ENCODE measurements at regions not wholly inside any gene's neighbourhood (a gene's known extent, or its start where the extent isn't known, plus 50 kb on each side); places are given as distances from the start of the nearest gene placed in this dataset.
"Not testable (repeated sequence)": the region's sequence is repeated elsewhere in the genome, so short reads cannot be mapped to it uniquely, and the experiment has no call there.

DNA sequence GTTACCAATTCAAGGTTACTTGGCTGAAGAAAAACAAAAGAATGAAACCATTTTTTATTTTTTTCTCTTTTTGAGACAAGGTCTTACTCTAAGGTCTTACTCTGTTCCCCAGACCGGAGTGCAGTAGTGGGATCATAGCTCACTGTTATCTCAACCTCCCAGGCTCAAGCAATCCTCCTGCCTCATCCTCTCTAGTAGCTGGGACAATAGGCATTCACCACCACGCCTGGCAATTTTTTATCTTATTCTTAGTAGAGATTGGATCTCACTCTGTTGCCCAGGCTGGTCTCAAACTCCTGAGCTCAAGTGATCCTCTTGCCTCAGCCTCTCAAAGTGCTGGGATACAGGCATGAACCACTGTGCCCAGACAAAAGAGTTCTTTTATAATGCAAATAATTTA is 3732.0 kb upstream of the OR11H1 start:
- not testable (repeated sequence) for DNase-seq

- not testable (repeated sequence) for DNase-seq
Measured at GRCh38 chr22:11815481-11815880, 3712.5 kb upstream of the OR11H1 start.

GRCh38 chr22:11818845-11819244 is 3709.1 kb upstream of the OR11H1 start:
- DNase-seq, result not testable (repeated sequence)

DNA sequence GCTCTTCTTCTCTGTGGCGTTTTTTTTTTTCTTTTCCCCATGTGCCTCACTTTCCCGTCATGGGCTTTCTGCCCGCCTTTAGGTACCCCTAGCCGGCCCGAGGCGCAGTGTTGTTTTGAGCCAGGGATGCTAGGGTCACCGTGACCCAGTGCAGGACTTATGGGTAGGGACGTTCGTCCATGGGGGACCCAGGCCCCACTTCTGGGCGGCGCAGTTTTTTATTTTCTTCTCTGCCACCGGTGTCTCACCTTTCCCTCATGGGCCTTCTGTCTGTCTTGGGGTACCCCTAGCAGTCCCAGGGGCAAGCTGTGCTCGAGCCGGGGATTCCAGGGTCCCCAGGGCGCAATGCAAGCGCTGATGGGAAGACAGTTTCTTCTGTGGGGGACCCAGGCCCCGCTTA is 3705.7 kb upstream of the OR11H1 start:
- not testable (repeated sequence) for DNase-seq

GRCh38 chr22:11825009-11825408 is 3703.0 kb upstream of the OR11H1 start:
- not testable (repeated sequence) for DNase-seq

GRCh38 chr22:11826000-11826399 is 3702.0 kb upstream of the OR11H1 start:
- not testable (repeated sequence) for DNase-seq

GRCh38 chr22:11829426-11829825 is 3698.6 kb upstream of the OR11H1 start:
- DNase-seq, result peak in 1 of 3 donors; percentile 0

Measured in suppressor macrophage treated with lipopolysaccharide for 1 hour (primary cell).